HG03342 (cell line): ENCODE measurements at regions not wholly inside any gene's neighbourhood (a gene's known extent, or its start where the extent isn't known, plus 50 kb on each side); places are given as distances from the start of the nearest gene placed in this dataset.
"Not testable (repeated sequence)": the region's sequence is repeated elsewhere in the genome, so short reads cannot be mapped to it uniquely, and the experiment has no call there.

Experiments used
- ATAC-seq: cut with Tn5 transposase; IDR thresholded peaks from one replicate; pipeline ENCODE4 v1.9.1; 2021; ENCODE audit warnings: mild to moderate bottlenecking, moderate library complexity; ENCODE audit not compliant: unreplicated experiment

DNA sequence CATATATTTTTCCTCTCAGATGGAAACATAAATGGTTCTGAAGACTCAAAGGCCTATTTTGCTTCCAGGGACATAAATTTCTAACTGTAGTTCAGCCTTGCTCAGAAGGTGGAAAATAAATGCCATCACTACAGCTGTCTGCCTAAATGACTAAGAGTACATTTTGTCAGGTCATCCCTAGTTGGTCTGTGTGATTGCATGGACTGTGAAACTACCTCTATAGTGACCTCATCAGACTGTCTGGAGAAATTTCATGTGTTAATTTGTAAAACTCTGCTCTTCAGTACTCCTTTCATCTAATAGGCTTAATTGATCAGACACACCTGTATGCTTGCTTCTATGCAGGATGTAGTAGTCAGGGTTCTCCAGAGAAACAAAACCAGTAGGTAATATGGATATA is 886.9 kb downstream of the AMY1C start:
- peak; percentile 77 for ATAC-seq

DNA sequence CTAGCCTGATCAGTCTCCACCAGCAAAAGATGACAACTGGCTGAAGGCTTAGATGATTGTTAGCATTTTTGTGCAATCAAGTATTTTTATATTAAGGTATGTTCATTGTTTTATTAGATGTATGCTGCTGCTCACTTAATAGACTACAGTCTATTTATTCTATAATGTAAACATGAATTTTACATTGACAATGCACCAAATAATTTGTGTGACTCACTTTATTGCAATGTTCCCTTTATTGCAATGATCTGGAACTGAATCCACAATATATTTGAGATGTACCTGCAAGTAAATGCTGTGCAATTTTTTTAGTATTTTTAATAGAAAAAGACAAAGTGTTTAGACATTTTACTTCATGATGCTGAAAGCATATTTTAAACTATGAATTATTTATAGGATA is 896.5 kb downstream of the AMY1C start:
- ATAC-seq: no peak

DNA sequence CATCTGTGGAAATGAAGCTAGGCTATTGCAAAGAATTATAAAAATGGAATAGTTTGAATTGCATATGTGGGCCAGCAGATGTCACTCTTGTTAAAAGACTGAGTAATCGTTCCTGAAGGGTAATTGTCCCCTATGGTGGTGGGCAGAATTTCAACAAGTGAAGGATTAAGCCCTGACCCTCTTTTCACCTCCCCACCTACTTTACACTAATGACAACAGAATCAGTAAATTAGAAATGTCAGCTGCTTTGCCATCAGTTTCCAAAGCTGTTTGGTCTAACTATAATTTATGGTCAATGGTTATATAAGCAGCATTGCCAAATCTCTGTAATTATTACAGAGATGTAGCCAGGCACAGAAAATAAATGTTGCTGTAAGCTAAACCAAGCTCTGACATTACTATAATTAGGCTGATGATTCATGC is 898.6 kb downstream of the AMY1C start:
- peak; percentile 79 for ATAC-seq

DNA sequence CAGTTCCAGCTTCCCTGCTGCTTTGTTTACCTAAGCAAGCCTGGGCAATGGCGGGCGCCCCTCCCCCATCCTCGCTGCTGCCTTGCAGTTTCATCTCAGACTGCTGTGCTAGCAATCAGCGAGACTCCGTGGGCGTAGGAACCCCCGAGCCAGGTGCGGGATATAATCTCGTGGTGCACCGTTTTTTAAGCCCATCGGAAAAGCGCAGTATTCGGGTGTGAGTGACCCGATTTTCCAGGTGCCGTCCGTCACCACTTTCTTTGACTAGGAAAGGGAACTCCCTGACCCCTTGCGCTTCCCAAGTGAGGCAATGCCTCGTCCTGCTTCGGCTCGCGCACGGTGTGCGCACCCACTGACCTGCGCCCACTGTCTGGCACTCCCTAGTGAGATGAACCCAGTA is 914.7 kb downstream of the AMY1C start:
- not testable (repeated sequence) for ATAC-seq

DNA sequence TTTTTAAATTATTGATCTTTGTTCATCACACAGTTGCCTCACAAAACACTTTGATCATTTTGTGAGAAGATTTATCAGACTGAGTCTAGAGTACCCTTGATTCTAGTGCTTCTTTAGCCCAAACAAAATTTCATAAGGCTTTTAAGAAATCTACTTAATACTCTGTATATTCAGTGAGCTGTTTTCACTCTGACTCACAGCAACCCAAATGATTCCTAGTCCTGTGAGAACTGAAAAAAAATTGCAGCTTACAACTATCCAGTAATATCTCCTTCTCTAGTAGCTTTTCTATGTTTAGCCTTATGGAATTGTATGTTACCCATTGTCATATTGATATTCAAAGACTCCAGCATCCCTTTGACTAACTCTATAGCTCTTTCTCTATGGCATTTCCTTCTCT is 915.6 kb downstream of the AMY1C start:
- no peak for ATAC-seq

DNA sequence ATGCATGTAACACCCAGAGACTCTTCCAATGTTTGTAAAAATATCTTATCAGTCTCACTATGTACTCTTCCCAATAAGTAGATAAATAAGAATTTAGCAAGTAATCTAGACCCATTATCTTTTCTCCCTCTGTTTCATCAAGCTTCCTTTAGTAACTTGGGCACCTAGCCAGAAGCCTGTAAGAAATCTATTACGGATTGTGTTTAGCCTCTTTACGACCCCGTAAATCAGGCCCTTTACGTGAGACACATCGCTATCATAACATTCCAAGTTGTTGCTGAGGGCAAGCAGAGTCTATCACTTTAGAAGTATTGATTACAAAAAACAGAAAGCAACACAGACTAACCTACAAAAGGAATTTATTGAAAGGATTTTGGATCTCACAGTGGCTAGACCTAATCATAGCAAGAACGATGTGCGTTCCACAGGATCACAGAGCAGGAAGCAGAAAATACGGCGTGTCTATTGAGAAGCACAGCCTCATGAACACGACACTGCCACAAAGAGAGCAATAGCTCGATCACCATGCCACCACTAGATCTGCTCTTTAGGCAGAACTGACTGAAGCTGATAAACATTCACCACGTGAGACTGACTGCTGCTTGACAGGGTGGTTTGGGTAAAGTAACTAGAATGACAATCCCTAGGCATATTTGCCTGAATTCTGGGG is 922.1 kb downstream of the AMY1C start:
- no peak for ATAC-seq

DNA sequence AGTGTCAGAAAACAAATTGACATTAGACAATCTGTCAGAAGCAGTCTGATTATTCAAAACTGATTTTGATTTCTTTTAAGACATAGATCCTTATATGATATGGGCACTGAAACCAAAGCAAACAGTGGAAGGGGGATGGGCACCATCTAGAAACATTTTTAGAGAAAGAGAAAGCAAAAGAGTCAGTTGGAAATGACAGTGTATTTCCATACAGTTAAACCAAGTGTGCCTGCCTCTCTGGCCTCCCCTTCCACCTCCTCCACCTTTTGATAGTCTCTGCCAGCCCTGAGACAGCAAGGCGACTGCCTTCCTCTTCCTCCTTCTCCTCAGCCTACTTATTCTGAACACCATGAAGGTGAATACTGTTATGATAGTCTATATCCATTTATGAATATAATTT is 949.7 kb downstream of the AMY1C start:
- no peak for ATAC-seq

DNA sequence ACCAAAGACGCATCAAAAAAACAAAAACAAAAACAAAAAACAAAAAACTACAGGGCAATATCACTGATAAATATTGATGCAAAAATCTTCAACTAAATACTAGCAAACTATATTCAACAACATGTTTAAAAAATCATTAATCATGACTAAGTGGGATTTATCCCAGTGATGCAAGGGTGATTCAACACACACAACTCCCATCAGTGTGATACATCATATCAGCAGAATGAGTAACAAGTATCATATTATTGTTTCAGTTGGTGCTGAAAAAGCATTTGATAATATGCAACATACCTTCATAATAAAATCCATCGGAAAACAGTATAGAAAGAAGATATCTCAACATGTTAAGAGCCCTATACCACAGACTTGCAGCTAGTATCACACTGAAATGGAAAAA is 953.0 kb downstream of the AMY1C start:
- ATAC-seq: no peak

DNA sequence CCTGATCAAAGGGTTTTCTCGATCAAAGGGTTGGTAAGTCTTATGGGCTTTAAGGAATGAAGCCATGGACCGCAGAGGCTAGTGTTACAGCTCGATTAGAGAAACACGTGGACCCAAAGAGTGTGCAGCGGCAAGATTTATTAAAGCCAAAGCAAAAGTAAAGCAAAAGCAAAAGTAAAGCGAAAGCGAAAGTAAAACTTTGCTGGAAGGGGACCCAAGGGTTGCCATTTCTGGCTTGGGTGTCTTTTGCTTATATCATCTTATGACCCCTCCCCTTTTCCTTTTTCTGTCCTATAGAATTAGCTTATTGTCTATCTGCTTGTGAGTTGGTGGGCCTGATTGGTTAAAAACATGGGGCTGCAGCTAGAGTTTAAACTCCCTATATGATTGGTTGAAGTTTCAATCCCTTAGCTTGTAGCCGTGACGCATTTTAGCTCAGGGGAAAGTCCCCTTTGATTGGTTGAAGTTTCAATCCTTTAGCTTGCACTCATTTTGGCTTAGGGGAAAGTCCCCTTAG is 957.0 kb downstream of the AMY1C start:
- ATAC-seq: peak; percentile 51

DNA sequence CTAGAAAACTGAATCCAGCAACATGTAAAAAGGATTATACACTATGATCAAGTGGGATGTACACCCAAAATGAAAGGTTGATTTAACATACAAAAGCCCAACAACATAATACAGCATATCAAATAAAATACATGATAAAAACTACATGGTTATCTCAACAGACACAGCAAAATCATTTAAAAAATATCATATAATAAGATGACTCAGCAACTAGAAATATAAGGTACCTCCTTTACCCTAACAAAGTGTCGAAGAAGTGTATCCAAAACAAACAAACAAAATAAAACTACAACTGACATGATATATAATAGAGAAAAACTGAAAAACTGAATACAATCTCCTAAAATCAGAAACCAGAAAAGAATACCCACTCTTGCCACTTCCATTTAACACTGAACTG is 969.1 kb downstream of the AMY1C start:
- ATAC-seq: no peak

DNA sequence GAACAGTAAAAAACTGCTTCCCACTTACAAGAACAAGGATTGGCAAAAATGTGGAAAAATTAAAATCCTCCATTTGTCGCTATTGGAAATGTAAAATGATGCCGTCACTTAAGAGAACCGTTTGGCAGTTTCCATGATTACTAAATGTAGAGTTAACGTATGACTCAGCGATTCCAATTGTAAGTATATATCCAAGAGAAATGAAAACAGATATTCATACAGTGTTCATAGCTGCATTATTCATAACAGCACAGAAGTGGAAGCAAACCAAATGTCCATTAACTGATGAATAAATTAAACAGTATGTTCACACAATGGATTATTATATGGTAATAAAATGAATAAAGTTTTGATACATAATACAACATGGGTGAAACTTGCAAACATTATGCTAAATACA is 971.0 kb downstream of the AMY1C start:
- no peak for ATAC-seq

DNA sequence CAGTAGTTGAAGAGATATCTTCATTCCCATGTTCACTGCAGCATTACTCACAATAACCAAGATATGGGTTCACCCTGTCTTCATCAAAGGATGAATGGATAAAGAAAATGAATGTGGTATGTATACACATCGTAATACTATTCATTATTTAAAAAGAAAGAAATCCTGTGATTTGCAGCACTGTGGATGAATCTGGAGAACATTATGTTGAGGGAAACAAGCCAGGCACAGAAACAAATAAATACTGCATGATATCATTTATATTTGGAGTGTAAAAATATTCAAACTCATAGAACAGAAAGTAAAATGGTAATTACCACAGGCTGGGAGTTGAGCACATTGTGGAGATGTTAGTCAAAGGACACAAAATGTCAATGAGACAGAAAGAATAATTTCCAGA is 977.2 kb downstream of the AMY1C start:
- no peak for ATAC-seq

DNA sequence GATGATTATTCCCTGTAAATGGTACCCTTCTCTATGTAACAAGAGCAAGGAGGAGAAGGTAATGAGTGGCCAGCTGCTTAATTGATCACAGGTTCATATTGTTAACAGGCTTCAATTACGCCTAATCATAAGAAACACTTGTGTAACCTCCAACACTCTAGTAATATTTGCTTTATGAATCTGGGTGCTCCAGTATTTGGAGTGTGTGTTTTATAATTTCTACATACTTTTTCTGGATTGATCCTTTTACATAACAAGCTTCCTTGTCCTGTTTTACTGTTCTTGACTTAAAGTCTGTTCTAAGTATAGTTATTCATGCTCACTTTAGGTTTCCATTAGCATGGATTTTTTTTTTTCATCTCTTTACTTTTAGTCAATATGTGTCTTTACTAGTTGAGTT is 984.2 kb downstream of the AMY1C start:
- ATAC-seq: no peak

DNA sequence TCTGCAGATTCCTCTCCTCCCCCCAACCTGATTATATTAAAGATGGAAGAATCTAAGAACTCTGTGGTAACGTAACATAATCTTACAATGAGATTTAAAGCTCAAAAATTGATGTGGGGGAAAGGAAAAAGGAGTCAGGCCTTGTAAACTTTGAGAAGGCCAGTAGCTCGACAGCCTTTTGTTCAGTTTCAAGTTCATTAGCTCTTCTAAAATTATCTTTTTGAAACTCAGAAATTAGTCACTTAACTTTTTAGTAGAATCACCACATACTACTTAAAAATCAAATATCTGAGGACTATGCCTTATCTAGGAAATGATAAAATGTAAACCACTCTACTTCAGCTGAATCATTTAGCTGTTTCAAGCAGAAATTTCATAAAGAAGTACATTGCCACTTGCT is 996.2 kb downstream of the AMY1C start:
- no peak for ATAC-seq

DNA sequence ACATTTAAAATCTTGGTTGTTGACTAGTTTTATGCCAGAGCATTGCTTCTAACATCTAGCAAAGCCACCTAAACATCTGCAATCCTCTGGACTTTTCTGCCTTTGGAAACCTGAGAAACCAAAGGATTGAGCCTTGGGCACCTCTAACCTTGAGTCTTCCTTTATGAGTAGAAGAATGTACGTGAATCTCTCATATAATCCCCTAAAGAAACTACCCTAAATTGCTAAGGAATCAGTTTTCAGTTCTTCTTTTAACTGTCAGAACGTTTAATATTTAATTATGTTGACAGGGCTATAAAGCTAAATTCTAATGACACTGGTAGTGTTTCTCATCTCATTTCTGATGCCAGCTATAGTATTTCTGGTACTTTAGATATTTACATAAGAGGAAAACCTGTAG is 997.3 kb downstream of the AMY1C start:
- ATAC-seq: peak; percentile 53

DNA sequence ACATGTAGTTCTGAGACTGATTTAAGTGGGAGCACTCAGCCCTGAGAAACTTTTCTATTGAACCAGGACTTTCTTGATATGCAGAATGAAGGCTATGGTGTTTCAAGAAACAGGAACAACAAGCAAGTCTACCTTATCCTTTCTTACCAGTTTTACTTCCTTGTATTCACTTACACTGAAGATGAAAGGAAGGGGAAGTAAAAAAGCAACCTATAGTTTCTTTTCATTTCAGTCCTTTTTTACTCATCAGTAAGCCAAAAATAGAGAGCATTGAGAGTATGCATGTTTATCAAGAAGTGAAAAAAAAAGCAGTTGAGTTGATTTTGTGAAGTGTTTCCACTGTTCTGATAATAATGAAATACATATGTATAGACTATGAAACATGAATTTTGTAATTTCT is 1010.3 kb downstream of the AMY1C start:
- ATAC-seq: peak; percentile 97

DNA sequence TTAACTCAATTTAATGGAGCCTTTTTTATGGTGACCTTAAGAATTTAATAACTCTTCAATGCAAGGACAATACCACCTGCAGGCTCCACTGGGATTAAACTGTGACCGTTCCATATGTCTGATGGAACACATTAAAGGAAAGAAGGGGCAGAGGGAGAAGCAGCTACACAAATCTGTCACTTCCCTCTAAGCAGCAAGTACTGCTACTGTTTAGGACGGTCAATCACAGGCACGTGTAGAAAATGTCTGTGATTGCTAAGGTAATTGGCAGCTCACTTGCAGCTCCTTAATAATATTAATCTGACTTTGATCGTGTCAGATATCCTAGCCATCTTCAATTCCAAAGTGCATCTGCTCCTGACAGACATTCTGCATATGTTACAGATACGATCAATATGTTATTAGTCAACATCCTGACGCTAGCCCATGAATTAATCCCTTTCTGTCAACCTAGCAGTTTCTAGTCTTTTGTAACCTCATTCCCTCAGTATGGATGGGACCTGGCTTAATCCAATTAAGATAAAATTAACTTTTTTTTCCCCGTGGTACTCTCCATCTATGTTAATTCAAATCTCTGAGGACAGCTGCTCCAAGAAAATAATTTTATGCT is 1012.4 kb downstream of the AMY1C start:
- no peak for ATAC-seq

DNA sequence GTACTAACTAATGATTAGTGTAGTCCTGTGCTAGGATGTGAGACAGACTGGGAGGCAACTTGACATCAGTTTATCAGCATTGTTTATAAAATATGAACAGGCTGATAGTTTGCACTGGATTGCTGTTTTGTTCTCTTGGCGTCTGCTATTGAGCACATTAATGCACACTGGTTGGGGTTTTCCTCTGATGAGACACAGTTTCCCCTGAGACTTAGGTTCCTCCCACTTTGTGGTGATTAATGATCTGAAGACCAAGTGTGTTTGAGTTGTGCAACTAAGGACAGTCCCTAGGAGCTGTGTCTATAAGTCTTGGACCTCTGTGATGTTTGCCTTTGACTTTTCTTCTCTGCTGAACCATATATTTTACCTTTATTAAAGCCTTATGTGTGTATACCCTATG is 1015.4 kb downstream of the AMY1C start:
- ATAC-seq: peak; percentile 79

DNA sequence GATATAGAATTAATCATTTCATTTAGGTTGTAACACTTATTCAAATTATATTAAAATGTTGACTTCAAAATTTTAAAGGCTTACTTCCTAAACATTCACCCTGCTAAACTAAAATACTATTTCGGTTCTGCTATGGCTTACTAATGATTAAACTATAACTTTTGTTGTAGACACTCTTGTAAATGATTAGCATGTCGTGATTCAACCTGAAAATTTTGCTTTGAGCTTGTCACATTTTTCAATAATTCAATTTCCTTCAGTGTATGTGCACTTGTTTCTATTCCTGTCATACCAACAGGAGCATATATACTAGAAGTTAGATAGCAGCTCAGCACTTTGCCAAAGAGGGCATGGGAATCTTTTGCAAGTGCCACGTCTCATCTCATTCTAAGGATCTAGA is 1018.8 kb downstream of the AMY1C start:
- peak; percentile 77 for ATAC-seq

DNA sequence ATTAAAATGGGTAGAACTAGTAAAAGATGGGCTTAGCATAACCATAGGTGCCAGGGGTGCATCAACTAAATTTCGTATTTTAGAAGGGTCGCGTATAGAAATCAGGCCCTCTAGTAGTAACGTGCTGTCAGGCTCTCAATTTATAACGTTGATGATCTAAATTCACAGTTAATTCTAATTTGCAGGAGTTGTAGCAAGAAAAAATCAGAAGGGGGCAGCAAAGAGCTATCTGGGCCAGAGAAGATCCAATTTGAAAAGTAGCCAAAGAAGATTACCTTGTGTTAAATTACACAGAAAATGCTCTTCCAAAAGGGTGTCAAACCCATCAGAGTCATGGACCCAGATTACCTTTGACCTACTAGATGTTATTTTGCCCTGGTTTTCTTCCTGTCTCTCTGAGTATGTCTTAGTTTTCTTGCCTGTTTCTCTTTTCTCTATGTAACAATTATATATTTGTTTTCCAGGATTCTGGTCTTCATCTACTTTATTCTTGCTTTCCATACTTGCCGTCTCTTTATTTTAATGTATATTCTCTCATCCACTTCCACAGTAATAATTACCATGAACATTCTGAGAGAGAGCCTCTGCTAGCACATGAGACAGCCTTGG is 1030.9 kb downstream of the AMY1C start:
- no peak for ATAC-seq

DNA sequence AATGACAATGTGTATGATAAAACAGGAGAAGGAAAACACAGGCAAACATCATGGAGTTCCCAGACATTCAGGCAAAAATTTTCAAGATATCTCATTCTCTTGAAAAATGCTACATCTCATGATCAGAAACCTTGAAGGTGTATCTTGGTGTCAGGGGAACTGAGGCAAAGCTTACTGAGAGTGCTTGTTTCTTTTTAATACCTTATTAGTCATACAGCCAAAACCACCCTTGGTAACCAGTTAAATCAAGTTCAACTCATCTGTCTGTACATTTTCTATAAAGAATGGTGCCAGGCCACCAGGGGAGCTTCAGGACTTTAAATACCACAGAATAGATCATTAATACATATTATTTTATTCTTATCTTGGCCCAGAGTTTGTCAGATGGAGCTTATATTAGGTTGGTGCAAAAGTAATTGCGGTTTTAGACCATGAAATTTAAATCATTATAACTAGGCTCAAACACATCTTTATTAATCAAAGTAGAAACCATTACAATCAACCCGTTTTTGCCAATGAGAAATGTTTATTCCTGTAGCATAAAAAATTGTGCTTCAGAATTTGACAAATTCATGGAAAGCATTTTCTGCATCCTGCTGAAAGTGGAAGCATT is 1036.0 kb downstream of the AMY1C start:
- no peak for ATAC-seq
